Caco-2 (cell line): ENCODE measurements at regions not wholly inside any gene's neighbourhood (a gene's known extent, or its start where the extent isn't known, plus 50 kb on each side); places are given as distances from the start of the nearest gene placed in this dataset.

Experiments
- BruUV-seq: library from RNA; stranded (reverse); fragments of 400-500 nt; replicated peaks from 2 replicates; lab custom pipeline; 2021; lab: Mats Ljungman, UMichigan
- CTCF ChIA-PET: fragments of 300-600 bp; sonication (Branson Sonifier 250); formaldehyde crosslinking; loops from one replicate; lab custom pipeline; 2022; ENCODE audit warnings: antibody characterized with exemption; lab: Charles Lee
- POLR2A ChIA-PET: fragments of 300-600 bp; sonication (Branson Sonifier 250); formaldehyde crosslinking; loops from one replicate; lab custom pipeline; 2022; ENCODE audit warnings: antibody characterized with exemption; lab: Charles Lee
- DNase-seq, 2 experiments: peaks; one replicate each; pipeline versions ENCODE4 v3.0.0 to v3.0.0-alpha.2; 2020 to 2022
- H3K27me3 ChIP-seq: replicated peaks from 2 replicates; pipeline ENCODE4 v1.6.0; 2011; ENCODE audit warnings: low read length; ENCODE audit not compliant: control insufficient read depth, insufficient read depth
- H3K36me3 ChIP-seq: 2 replicates; pipeline ENCODE4 v1.5.1; 2011; ENCODE audit warnings: low read length; ENCODE audit not compliant: control insufficient read depth, insufficient read depth
- H3K4me1 ChIP-seq: fragments of 250-450 bp; sonication (Bioruptor Pico); 2 replicates; pipeline ENCODE4 v1.5.1; 2020; ENCODE audit warnings: mild to moderate bottlenecking
- H3K4me3 ChIP-seq: 2 replicates; pipeline ENCODE4 v1.5.1; 2011; ENCODE audit warnings: low read depth, mild to moderate bottlenecking, control low read depth, low read length
- H3K9me3 ChIP-seq: fragments of 250-450 bp; sonication (Bioruptor Pico); 2 replicates; pipeline ENCODE4 v1.5.1; 2020; ENCODE audit warnings: mild to moderate bottlenecking, moderate library complexity
- H3K27ac Mint-ChIP-seq: one replicate; pipeline ENCODE4 v1.8.0; 2022; ENCODE audit warnings: mixed read lengths; ENCODE audit not compliant: unreplicated experiment
- H3K27me3 Mint-ChIP-seq: one replicate; pipeline ENCODE4 v1.8.0; 2022; ENCODE audit warnings: mixed read lengths; ENCODE audit not compliant: insufficient read depth, unreplicated experiment
- H3K36me3 Mint-ChIP-seq: one replicate; pipeline ENCODE4 v1.8.0; 2022; ENCODE audit warnings: mild to moderate bottlenecking, mixed read lengths; ENCODE audit not compliant: insufficient read depth, unreplicated experiment
- H3K4me1 Mint-ChIP-seq: one replicate; pipeline ENCODE4 v1.8.0; 2022; ENCODE audit warnings: low read depth, mixed read lengths; ENCODE audit not compliant: unreplicated experiment
- H3K4me3 Mint-ChIP-seq: one replicate; pipeline ENCODE4 v1.8.0; 2022; ENCODE audit warnings: mild to moderate bottlenecking, moderate library complexity, mixed read lengths; ENCODE audit not compliant: unreplicated experiment
- H3K9me3 Mint-ChIP-seq: one replicate; pipeline ENCODE4 v1.8.0; 2022; ENCODE audit warnings: mixed read lengths; ENCODE audit not compliant: unreplicated experiment
- CTCF ChIP-seq, 2 experiments: fragments of 200-600 bp in 1 of 2; IDR thresholded peaks; 1 replicate in 1 of 2; 2 replicates in 1 of 2; pipeline versions ENCODE4 v1.5.1 to v1.8.0; 2011 to 2022; ENCODE audit warnings: antibody characterized with exemption in 1 of 2, control low read depth in 1 of 2, inconsistent platforms in 1 of 2, low read depth in 1 of 2, low read length in 1 of 2, mild to moderate bottlenecking in 1 of 2, moderate library complexity in 1 of 2; ENCODE audit not compliant: insufficient read depth in 1 of 2, severe bottlenecking in 1 of 2, unreplicated experiment in 1 of 2
- intact Hi-C: fragments of 100-400 bp; cut with micrococcal nuclease; formaldehyde crosslinking; loops from one replicate; pipeline ENCODE4 v1.10.0; 2022; ENCODE audit not compliant: unreplicated experiment

DNA sequence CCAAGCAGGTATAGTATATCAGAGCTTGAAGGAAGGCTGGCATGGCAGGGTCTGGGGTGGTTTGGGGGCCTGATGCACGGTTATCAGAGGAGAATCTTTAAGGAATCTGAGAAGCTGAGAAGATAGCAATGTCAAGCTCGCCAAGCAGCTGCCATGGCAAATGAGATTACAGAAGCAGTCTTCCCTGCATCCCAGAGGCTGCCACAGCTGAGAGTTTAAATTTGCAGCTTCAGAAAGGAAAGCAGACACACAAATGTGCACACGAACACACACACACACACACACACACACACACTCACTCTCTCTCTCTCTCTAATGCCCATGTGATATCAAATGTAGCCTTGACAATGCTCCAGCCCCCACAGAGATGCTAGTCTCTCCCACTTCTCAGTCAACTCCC lies 79.0 kb upstream of the TNC start:
- H3K36me3 ChIP-seq: no peaks in the 10 kb centered on the region
- Mint-ChIP-seq H3K4me3 (no peak overlapping the region), H3K4me1 (no peaks in the 10 kb centered on the region), H3K27me3 (no peaks in the 10 kb centered on the region), H3K9me3 (peaks cover 9% of the 10 kb centered on the region), H3K36me3 (no peaks in the 10 kb centered on the region), H3K27ac (no peak overlapping the region)
- no peaks in the 10 kb centered on the region for H3K9me3 ChIP-seq
- BruUV-seq: no TSS peak
- ChIA-PET CTCF (no interaction called here), POLR2A (no interaction called here)
- intact Hi-C loops: loop anchor here (10.0 kb wide), 1 partner anchor 242 kb away; no protein-coding TSS in a partner anchor
- TF ChIP-seq CTCF (IDR thresholded peaks at IDR 0.05; ENCODE audit: insufficient read depth in 1 of 2, low read depth in 1 of 2, low read length in 1 of 2, severe bottlenecking in 1 of 2, unreplicated experiment in 1 of 2): no peak
- DNase-seq: no peak
- H3K4me3 ChIP-seq: no peak overlapping the region
- no peaks in the 10 kb centered on the region for H3K27me3 ChIP-seq
- H3K4me1 ChIP-seq: no peaks in the 10 kb centered on the region

DNA sequence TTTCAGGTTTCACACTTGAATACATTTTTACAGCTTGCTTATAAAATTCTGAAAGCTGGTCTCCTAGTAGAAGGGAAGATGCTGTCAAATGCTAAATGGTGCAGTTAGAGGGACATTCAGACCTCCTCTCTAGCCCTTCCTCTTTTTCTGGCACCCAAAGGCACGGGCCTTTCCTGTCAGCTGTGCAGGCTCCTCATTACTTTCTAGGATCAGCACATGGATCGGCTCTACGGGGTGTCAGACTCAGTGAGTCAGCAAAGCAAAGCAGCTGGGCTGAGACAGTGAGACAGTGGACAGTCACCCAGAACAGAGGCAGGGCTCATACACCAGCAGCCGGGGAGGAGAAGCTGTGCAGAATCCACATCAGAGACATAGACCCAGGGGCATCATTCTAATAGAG lies 80.0 kb upstream of the TNC start:
- Histone ChIP-seq H3K27me3 (no peaks in the 10 kb centered on the region), H3K4me1 (no peaks in the 10 kb centered on the region), H3K9me3 (no peaks in the 10 kb centered on the region), H3K4me3 (no peak overlapping the region), H3K36me3 (no peaks in the 10 kb centered on the region)
- DNase-seq: no peak
- POLR2A ChIA-PET: no interaction called here
- Mint-ChIP-seq H3K27me3 (no peaks in the 10 kb centered on the region), H3K27ac (no peak overlapping the region), H3K4me3 (no peak overlapping the region), H3K9me3 (peaks cover 9% of the 10 kb centered on the region), H3K36me3 (no peaks in the 10 kb centered on the region), H3K4me1 (no peaks in the 10 kb centered on the region)
- no TSS peak for BruUV-seq
- intact Hi-C loops: loop anchor here (10.0 kb wide), 1 partner anchor 243 kb away; no protein-coding TSS in a partner anchor
- no peak for TF ChIP-seq CTCF (IDR thresholded peaks at IDR 0.05; ENCODE audit: insufficient read depth in 1 of 2, low read depth in 1 of 2, low read length in 1 of 2, severe bottlenecking in 1 of 2, unreplicated experiment in 1 of 2)
- CTCF ChIA-PET: no interaction called here

DNA sequence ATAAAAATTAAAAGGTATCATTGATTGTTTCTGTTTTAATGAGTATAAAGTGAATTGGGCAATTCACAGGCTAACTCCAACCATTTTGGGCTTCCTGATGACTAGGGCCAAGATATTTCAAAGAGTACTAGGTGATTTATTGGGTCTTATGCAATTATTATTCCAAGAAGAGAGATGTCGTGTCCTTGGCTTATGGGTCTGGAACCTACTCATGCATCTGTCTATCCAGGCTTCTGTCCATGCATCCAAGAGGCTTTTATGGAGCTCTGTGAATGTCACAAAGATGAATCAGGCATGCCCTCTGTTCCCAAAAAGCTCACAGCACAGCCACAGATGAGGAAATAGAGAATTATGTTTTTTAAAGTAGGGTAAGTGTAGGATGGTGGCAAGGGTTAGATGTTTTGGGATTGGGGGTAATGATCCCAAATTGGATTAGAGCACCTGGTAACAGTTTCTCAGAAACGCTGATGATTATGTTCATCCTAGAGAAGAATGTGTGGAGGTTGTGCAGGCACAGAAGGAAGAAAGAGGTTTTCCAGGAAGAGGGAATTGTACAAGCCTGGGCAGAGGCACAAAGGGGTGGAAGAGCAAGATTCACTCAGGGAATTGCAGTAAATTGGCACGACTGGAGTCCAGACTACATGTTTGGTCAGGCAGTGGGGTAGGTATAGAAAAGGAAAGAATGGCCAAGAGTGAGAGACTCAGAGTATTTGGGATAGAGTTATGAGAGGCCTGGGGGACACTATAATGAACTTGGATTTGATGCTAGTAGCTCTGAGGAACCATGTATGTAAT lies 83.0 kb upstream of the TNC start:
- no peak for DNase-seq
- Histone ChIP-seq H3K27me3 (no peaks in the 10 kb centered on the region), H3K4me1 (peaks cover 14% of the 10 kb centered on the region; the same call in 1 of the 2 replicates), H3K9me3 (no peaks in the 10 kb centered on the region), H3K36me3 (no peaks in the 10 kb centered on the region), H3K4me3 (no peak overlapping the region)
- ChIA-PET POLR2A (no interaction called here), CTCF (no interaction called here)
- Mint-ChIP-seq H3K36me3 (no peaks in the 10 kb centered on the region), H3K27me3 (no peaks in the 10 kb centered on the region), H3K4me1 (peaks cover 13% of the 10 kb centered on the region), H3K9me3 (peaks cover 9% of the 10 kb centered on the region), H3K27ac (no peak overlapping the region), H3K4me3 (no peak overlapping the region)
- no peak for TF ChIP-seq CTCF (IDR thresholded peaks at IDR 0.05; ENCODE audit: insufficient read depth in 1 of 2, low read depth in 1 of 2, low read length in 1 of 2, severe bottlenecking in 1 of 2, unreplicated experiment in 1 of 2)
- no TSS peak for BruUV-seq
- intact Hi-C loops: loop anchor here (10.0 kb wide), 1 partner anchor 64 kb away; no protein-coding TSS in a partner anchor
